Uterus (tissue), 3 donors: ENCODE measurements at regions not wholly inside any gene's neighbourhood (a gene's known extent, or its start where the extent isn't known, plus 50 kb on each side); places are given as distances from the start of the nearest gene placed in this dataset.
"Not testable (repeated sequence)": the region's sequence is repeated elsewhere in the genome, so short reads cannot be mapped to it uniquely, and the experiment has no call there.

ENCODE experiments used
- DNase-seq, 2 donors: peaks; one replicate each; pipeline ENCODE4 v3.0.0-alpha.2; 2019 to 2020
- H3K27ac ChIP-seq, 2 donors: fragments of 200-600 bp; sonication (generic); 1 replicate in 1 of 2; 2 replicates in 1 of 2; pipeline ENCODE4 v1.5.1; 2016 to 2018
- H3K27me3 ChIP-seq, 2 donors: fragments of 200-600 bp; sonication (generic); one replicate each; pipeline ENCODE4 v1.5.1; 2018 to 2019; ENCODE audit warnings: control low read depth in 1 of 2
- H3K36me3 ChIP-seq, 2 donors: fragments of 200-600 bp; sonication (generic); one replicate each; pipeline ENCODE4 v1.5.1; 2019; ENCODE audit warnings: control low read depth in 1 of 2
- H3K4me1 ChIP-seq, 2 donors: fragments of 200-600 bp; sonication (generic); one replicate each; pipeline ENCODE4 v1.5.1; 2018 to 2019; ENCODE audit warnings: control low read depth in 1 of 2
- H3K4me3 ChIP-seq, 2 donors: fragments of 200-600 bp; sonication (generic); 1 replicate in 1 of 2; 2 replicates in 1 of 2; pipeline ENCODE4 v1.5.1; 2018 to 2019; ENCODE audit warnings: mild to moderate bottlenecking in 1 of 2
- H3K9me3 ChIP-seq, 2 donors: fragments of 200-600 bp; sonication (generic); one replicate each; pipeline ENCODE4 v1.5.1; 2019; ENCODE audit warnings: control low read depth in 1 of 2
- CTCF ChIP-seq, 4 experiments: fragments of 200-600 bp in 2 of 4; fragments of 450-650 bp in 2 of 4; sonication (generic) in 2 of 4; IDR thresholded peaks; one replicate each; pipeline ENCODE4 v1.5.1; 2016 to 2019; ENCODE audit warnings: antibody characterized with exemption in 4 of 4, mild to moderate bottlenecking in 2 of 4, moderate library complexity in 1 of 4
- POLR2A ChIP-seq, 2 donors: fragments of 450-650 bp; IDR thresholded peaks; one replicate each; pipeline ENCODE4 v1.6.1; 2016; ENCODE audit warnings: antibody characterized with exemption in 2 of 2, mild to moderate bottlenecking in 1 of 2, moderate library complexity in 1 of 2
- intact Hi-C: fragments of 100-400 bp; cut with DNase I; formaldehyde crosslinking; loops from one replicate; pipeline ENCODE4 v1.15.1; 2023; ENCODE audit warnings: low total_unique reads
- donor health status: DM: yes; HTN: yes; CAD: no.

DNA sequence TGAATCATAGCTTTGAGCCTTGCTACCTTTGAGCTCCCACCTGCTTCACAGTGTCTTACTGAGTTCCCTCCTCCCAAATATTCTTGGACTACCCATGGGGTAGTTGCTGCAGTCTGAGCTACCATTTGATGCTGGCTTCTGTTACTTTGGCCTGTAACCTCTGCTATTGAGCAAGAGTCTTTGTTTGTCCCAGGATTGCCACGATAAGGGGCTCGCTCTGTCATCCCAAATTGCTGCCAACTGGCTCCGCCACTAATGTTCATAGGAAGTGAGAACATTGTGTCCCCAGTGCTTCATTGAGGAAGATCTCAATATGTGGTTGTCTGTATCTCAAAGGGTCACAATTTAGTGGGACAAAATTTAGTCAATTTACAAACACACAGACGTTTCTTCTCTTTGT lies 103.8 kb downstream of the TRIM43 start:
- DNase-seq, result peak; percentile 42 to 56
- no peaks in the 10 kb centered on the region for H3K4me1 ChIP-seq
- no peaks in the 10 kb centered on the region for H3K36me3 ChIP-seq
- H3K9me3 ChIP-seq, result no peaks in the 10 kb centered on the region
- TF ChIP-seq POLR2A (IDR thresholded peaks at IDR 0.05) (no peak), CTCF (IDR thresholded peaks at IDR 0.05) (no peak)
- no peak overlapping the region for H3K4me3 ChIP-seq
- H3K27me3 ChIP-seq, result no peaks in the 10 kb centered on the region
- no peak overlapping the region for H3K27ac ChIP-seq
- intact Hi-C loops, result no loop called here

DNA sequence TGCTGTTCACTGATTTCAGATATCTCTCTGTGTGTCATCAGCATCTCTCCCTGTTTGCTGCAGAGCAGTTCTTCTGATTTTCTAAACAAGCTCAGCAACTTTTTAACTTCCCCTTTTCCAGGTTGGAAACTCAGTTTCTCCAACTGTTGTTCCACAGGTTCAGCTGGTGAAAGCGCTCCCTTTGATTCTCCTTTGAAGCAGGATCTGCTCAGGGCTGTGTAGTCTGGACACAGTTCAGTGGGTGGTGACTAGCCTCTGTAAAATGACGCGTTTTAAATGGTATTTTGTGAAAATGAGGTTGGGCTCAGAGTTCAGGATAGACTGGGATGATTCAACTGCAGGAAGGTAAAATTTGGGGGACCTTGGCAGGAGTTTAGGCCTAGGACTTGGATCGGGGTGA lies 106.3 kb downstream of the TRIM43 start:
- H3K4me3 ChIP-seq, result no peak overlapping the region
- no peaks in the 10 kb centered on the region for H3K4me1 ChIP-seq
- TF ChIP-seq POLR2A (IDR thresholded peaks at IDR 0.05) (no peak), CTCF (IDR thresholded peaks at IDR 0.05) (no peak)
- no peaks in the 10 kb centered on the region for H3K36me3 ChIP-seq
- no peak overlapping the region for H3K27ac ChIP-seq
- no peak for DNase-seq
- intact Hi-C loops, result no loop called here
- H3K27me3 ChIP-seq, result no peaks in the 10 kb centered on the region
- H3K9me3 ChIP-seq, result no peaks in the 10 kb centered on the region

DNA sequence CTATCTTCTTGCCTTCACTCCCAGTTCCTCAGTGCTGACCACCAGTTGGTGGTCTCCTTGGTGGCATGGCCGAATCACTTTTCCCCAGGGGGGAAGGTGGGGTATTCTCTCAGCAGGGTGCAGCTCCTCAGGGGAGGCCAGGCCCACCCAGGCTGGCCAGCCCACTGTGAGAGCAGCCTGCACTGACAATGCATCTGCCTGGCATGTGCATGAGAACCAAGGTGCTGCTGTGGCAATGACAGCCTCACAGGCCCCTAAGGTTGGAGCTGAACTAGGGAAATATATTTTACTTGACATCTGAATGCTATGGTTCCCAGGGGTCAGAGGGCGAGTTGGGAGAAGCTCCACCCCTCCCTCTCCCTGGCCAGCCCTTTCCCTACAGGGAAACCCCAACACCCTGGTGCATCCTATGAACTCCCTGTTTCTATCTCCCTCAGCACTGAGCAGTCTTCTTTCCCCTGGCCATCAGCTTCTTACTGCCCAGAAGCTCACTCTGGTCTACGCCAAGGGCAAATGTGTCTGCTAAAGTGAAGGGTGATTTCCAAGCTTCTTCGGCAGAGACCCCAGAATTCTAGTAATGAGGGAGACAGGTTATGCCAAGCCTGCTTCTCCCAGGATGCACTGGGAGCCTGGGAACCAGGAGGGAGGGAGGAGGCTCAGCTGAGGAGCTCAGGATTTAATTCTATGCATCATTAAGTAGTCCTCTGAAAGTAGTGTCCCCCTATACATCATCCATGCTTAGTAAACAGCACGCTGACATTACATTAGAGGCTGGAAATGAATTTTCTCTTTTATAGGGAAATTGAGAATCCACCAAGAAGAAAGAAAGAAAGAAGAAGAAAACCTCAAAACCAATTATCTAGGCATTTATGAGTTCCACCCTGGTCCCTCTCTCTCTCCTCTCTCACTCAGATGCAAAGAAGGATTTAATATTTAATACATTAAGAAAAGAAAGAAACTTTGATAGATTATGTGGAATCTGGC lies 107.7 kb downstream of the TRIM43 start:
- H3K27ac ChIP-seq, intact Hi-C loops, DNase-seq, H3K27me3 ChIP-seq, H3K4me1 ChIP-seq, H3K4me3 ChIP-seq, H3K9me3 ChIP-seq, H3K36me3 ChIP-seq: not testable (repeated sequence)

- intact Hi-C loops, result no loop called here
- no peaks in the 10 kb centered on the region for H3K27me3 ChIP-seq
- H3K9me3 ChIP-seq, result no peaks in the 10 kb centered on the region
- no peaks in the 10 kb centered on the region for H3K36me3 ChIP-seq
- TF ChIP-seq POLR2A (IDR thresholded peaks at IDR 0.05) (no peak), CTCF (IDR thresholded peaks at IDR 0.05) (no peak)
- DNase-seq, result no peak
- no peak overlapping the region for H3K4me3 ChIP-seq
- no peak overlapping the region for H3K27ac ChIP-seq
- no peaks in the 10 kb centered on the region for H3K4me1 ChIP-seq
These were observed 108.7 kb downstream of the TRIM43 start for GRCh38 chr2:95700519-95700918.

DNA sequence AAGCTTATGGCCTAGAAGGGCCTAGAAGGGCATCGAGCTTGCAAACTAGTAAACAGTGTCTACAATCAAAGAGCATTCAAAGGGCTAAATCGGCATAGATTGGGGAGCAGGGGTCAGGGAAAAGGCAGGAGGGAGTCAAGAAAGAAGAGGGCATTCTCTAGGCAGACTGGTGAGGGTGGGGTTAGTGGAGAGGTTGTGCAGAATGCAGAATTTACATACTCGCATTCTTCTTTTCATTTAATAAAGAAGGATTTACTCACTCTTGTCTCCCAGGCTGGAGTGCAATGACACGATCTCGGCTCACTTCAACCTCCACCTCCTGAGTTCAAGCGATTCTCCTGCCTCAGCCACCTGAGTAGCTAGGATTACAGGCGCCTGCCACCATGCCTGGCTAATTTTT lies 110.7 kb downstream of the TRIM43 start:
- H3K27ac ChIP-seq, result no peak overlapping the region
- no peak for DNase-seq
- no peaks in the 10 kb centered on the region for H3K9me3 ChIP-seq
- H3K4me1 ChIP-seq, result no peaks in the 10 kb centered on the region
- H3K36me3 ChIP-seq, result no peaks in the 10 kb centered on the region
- TF ChIP-seq POLR2A (IDR thresholded peaks at IDR 0.05) (no peak), CTCF (IDR thresholded peaks at IDR 0.05) (no peak)
- no peaks in the 10 kb centered on the region for H3K27me3 ChIP-seq
- intact Hi-C loops, result no loop called here
- H3K4me3 ChIP-seq, result no peak overlapping the region

DNA sequence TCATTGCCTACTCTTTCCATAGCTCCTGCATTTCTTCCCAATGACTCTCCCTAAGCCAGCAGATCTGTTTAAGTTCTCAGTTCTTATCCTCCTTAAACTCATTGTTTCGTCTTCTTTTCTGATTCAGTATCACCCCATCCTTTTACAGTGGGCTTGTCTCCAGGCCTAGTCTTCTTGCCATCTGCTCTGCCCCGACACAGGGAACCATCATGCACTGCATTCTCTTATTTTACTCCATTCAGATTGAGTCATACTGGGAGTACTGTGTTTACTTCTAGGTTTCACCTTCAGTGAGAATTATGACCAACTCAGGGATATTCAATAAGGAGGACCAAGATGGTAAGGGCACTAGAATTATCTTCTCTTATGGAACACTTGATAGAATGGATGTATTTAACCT lies 115.4 kb downstream of the TRIM43 start:
- DNase-seq, H3K27me3 ChIP-seq, H3K27ac ChIP-seq, H3K4me1 ChIP-seq, H3K4me3 ChIP-seq, intact Hi-C loops, H3K9me3 ChIP-seq, H3K36me3 ChIP-seq: not testable (repeated sequence)
